Activated CD4-positive, alpha-beta T cell treated with anti-CD3 and anti-CD28 coated beads for 36 hours (primary cell): ENCODE measurements at regions not wholly inside any gene's neighbourhood (a gene's known extent, or its start where the extent isn't known, plus 50 kb on each side); places are given as distances from the start of the nearest gene placed in this dataset.
"Not testable (repeated sequence)": the region's sequence is repeated elsewhere in the genome, so short reads cannot be mapped to it uniquely, and the experiment has no call there.

ENCODE experiments used
- ATAC-seq: fragments of 200-7000 bp; cut with Tn5 transposase; one replicate; pipeline ENCODE4 v1.10.0; 2021; ENCODE audit warnings: mild to moderate bottlenecking, moderate library complexity
- CTCF ChIA-PET: fragments of 350-600 bp; sonication (Branson Sonifier 250); formaldehyde crosslinking; loops from one replicate; lab custom pipeline; 2021; ENCODE audit warnings: antibody characterized with exemption; lab: Charles Lee
- POLR2A ChIA-PET: fragments of 350-600 bp; sonication (Branson Sonifier 250); formaldehyde crosslinking; loops from one replicate; lab custom pipeline; 2021; ENCODE audit warnings: antibody characterized with exemption, inconsistent platforms; lab: Charles Lee
- DNase-seq: peaks from one replicate; pipeline ENCODE4 v3.0.0-alpha.2; 2020
- H3K27ac Mint-ChIP-seq: one replicate; pipeline ENCODE4 v1.8.0; 2021; ENCODE audit warnings: mixed read lengths
- H3K27me3 Mint-ChIP-seq: one replicate; pipeline ENCODE4 v1.8.0; 2021; ENCODE audit warnings: mixed read lengths
- H3K36me3 Mint-ChIP-seq: one replicate; pipeline ENCODE4 v1.8.0; 2021; ENCODE audit warnings: low read depth, mixed read lengths
- H3K4me1 Mint-ChIP-seq: one replicate; pipeline ENCODE4 v1.8.0; 2021; ENCODE audit warnings: mixed read lengths
- H3K4me3 Mint-ChIP-seq: one replicate; pipeline ENCODE4 v1.8.0; 2021; ENCODE audit warnings: mild to moderate bottlenecking, moderate library complexity, mixed read lengths
- H3K9me3 Mint-ChIP-seq: one replicate; pipeline ENCODE4 v1.8.0; 2021; ENCODE audit warnings: low read depth, mixed read lengths
- intact Hi-C, 2 experiments: fragments of 100-400 bp; cut with DNase I in 1 of 2; cut with micrococcal nuclease in 1 of 2; formaldehyde crosslinking; loops; one replicate each; pipeline versions ENCODE4 v1.14.2 to v1.15.1; 2022 to 2024; cut with DNase I, micrococcal nuclease

DNA sequence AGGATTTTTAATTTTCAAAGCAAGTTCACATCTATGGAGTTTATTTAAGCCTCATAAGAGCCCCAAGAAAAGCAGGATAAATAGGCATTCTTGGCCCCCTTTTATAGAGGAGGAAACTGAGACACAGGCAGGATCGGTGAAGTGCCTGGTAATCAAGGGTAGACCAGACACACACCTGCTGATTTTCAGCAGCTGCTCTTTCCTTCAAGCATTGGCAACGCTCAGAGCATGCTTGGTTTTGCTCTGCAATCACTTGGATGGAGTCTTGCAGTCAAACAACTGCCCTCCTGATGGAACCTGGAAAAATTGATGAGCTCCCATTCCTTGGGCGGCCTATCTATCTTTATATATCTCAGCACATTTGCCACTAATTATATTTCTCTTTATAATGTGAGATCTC, 478.9 kb upstream of the CAMK1G start:
- Mint-ChIP-seq H3K9me3 (no peaks in the 10 kb centered on the region), H3K4me3 (no peak overlapping the region), H3K36me3 (no peaks in the 10 kb centered on the region), H3K27ac (no peak overlapping the region), H3K4me1 (no peaks in the 10 kb centered on the region), H3K27me3 (peaks cover 4% of the 10 kb centered on the region)
- no peak for ATAC-seq
- ChIA-PET CTCF (no interaction called here), POLR2A (no interaction called here)
- DNase-seq, result no peak
- intact Hi-C loops, result no loop called here

DNA sequence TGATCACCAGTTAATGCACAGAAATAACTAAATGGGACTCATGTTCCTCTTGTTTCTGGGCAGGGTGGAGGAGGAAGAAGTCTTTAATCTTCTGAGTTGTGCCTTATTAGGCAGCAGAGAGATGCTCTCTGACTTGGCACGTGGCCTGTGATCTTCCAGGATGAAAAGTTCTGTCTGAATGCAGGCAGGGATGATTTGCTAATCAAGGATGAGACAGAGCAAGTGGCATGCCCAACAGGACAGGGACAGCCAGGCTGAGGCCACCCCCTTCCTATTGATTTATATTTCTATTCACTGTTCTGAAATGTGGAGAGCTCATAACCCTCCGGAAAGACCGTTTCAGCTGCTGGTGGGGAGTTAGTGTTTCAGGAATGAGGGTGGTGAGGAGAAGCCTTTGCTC, 477.8 kb upstream of the CAMK1G start:
- intact Hi-C loops, result no loop called here

DNA sequence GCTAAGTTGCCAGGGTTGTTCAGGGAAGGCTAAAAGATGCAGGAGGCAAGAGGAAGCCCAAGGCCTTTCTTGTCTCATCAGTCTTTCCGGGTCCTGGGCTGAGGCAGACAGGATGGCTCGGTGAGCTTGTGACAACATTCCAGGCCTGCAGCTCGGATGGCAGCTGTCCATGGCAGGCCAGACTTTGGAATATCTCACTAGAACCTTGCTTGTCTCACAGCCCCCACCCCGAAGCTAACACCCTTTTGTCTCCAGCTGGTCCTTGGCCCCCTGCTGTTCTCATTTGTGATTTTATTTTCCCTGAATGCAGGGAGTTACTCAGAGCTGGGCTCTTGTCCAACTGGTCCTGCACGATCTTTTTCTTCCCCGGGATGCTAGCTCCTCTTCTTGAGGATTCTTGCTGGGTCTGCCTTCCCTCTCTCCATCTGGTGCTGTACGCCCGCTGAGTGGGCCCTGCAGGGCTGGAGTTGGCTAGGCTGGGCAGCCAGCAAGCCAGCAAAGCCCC, 477.2 kb upstream of the CAMK1G start:
- Mint-ChIP-seq H3K4me1 (no peaks in the 10 kb centered on the region), H3K27me3 (peaks cover 6% of the 10 kb centered on the region), H3K27ac (no peak overlapping the region), H3K4me3 (no peak overlapping the region), H3K9me3 (no peaks in the 10 kb centered on the region), H3K36me3 (no peaks in the 10 kb centered on the region)
- intact Hi-C loops, result no loop called here
- POLR2A ChIA-PET, result no interaction called here
- DNase-seq (no peak), ATAC-seq (no peak)
- CTCF ChIA-PET, result no interaction called here

More for the DNA sequence above, 477.8 kb upstream of the CAMK1G start:
- H3K4me1 Mint-ChIP-seq, result no peaks in the 10 kb centered on the region
- DNase-seq, result no peak
- CTCF ChIA-PET, result no interaction called here
- no peak overlapping the region for H3K27ac Mint-ChIP-seq
- no peak for ATAC-seq
- POLR2A ChIA-PET, result no interaction called here
- no peaks in the 10 kb centered on the region for H3K36me3 Mint-ChIP-seq
- no peaks in the 10 kb centered on the region for H3K9me3 Mint-ChIP-seq
- no peak overlapping the region for H3K4me3 Mint-ChIP-seq
- peaks cover 4% of the 10 kb centered on the region for H3K27me3 Mint-ChIP-seq

DNA sequence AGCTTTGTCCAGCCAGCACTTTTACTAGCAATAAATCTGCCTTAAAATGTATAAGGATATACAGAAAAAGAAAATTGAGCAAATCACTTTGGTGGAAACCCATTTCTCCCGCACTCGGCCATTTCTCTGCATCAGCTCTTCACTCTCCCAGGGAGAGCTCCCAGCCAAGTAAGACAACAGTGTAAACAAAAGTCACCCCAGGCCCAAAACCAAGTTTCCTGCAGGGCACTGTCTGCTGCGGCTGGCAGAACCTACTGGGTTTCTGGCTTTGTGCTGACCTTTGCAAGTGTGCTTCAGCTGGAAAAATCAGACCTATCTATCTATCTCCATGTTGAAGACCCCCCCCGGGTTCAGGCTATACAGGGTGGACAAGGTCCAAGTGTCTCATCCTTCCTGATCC, 476.7 kb upstream of the CAMK1G start:
- POLR2A ChIA-PET, result no interaction called here
- no peak for DNase-seq
- Mint-ChIP-seq H3K27ac (no peak overlapping the region), H3K36me3 (no peaks in the 10 kb centered on the region), H3K27me3 (peaks cover 5% of the 10 kb centered on the region), H3K4me3 (no peak overlapping the region), H3K4me1 (no peaks in the 10 kb centered on the region), H3K9me3 (no peaks in the 10 kb centered on the region)
- intact Hi-C loops, result no loop called here
- no peak for ATAC-seq
- CTCF ChIA-PET, result no interaction called here

DNA sequence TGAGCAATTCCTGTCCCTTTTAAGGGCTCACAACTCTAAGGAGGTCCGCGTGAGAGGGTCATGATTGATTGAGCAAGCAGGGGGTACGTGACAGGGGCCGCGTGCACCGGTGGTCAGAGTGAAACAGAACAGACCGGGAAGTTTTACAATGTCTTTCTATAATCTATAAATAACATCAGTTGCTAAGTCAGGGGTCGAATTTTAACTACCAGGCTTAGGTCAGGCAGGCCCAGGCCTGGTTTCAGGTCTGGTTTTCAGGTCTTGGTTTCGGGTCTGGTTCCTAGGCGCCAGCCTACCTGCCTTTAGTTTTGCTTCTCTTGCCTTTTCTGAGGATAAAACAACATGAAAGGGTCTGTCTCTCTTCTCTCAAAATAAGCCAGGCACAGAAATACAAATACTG, 476.0 kb upstream of the CAMK1G start:
- ATAC-seq, result no peak
- no peak for DNase-seq
- ChIA-PET CTCF (no interaction called here), POLR2A (no interaction called here)
- no peak overlapping the region for H3K4me3 Mint-ChIP-seq
- H3K27me3 Mint-ChIP-seq, result peaks cover 5% of the 10 kb centered on the region
- H3K36me3 Mint-ChIP-seq, result no peaks in the 10 kb centered on the region
- no peaks in the 10 kb centered on the region for H3K4me1 Mint-ChIP-seq
- H3K9me3 Mint-ChIP-seq, result no peaks in the 10 kb centered on the region
- no peak overlapping the region for H3K27ac Mint-ChIP-seq
- intact Hi-C loops, result no loop called here

DNA sequence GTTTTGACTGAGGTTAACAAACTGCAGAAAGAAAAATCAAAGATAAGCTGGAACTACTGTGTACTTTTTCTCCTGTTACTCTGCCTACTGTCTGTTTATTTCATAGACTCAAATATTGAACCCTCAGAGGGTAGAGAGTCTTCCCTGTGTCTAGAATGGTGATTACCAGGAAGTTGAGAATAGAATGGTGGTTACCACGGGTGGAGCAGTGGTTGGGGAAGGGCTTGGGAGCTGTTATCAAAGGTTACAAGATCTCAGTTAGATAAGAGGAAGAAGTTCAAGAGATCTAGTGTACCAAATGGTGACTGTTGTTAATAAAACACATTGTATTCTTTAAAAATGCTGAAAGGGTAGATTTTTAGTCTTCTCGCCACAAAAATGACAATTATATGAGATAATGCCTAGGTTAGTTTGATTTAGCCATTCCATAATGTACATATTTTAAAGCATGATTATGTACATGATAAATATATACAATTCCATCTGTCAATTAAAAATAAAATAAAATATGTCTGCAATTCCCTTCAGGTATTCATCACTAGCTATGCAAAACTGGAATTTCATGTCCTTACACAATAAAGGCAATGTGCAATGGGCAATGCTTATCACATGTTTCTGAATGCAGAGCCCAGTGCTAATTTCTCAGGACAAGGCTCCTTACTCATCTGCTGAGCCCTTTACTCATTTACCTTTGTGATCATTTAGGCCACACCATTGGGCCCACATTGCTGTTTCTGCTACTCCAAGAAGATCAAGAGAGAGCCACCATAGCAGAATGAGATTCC, 474.3 kb upstream of the CAMK1G start:
- intact Hi-C loops, result no loop called here
- no peak for DNase-seq
- ChIA-PET POLR2A (no interaction called here), CTCF (interaction anchor here (1.5 kb wide), 1 partner anchor 386 kb away, joined by 4 read pairs; no protein-coding TSS in a partner anchor)
- Mint-ChIP-seq H3K27me3 (peaks cover 5% of the 10 kb centered on the region), H3K9me3 (no peaks in the 10 kb centered on the region), H3K4me3 (no peak overlapping the region), H3K27ac (no peak overlapping the region), H3K36me3 (no peaks in the 10 kb centered on the region), H3K4me1 (no peaks in the 10 kb centered on the region)
- no peak for ATAC-seq

DNA sequence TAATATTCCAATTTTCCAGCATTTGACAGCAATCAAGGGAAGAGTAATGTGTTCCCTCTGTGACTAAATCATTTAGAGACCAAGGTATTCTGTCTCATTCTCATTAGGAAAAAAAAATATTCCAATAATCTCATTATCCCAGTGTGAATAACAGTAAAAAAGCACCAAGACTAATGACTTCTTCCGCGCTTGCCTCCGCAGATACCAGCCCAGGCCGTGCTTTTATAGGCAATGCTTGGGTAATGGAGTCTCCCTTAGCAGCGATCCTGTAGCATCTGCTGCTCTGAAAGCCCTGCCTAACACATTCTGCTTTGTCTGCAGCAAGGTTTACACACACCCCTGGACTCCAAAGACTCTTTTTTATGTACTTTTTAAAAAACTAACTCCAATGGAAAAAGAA, 470.0 kb upstream of the CAMK1G start:
- Mint-ChIP-seq H3K36me3 (no peaks in the 10 kb centered on the region), H3K27me3 (peaks cover 8% of the 10 kb centered on the region), H3K4me1 (no peaks in the 10 kb centered on the region), H3K4me3 (no peak overlapping the region), H3K9me3 (no peaks in the 10 kb centered on the region), H3K27ac (no peak overlapping the region)
- intact Hi-C loops, result no loop called here
- ChIA-PET CTCF (no interaction called here), POLR2A (no interaction called here)
- ATAC-seq (no peak), DNase-seq (no peak)

DNA sequence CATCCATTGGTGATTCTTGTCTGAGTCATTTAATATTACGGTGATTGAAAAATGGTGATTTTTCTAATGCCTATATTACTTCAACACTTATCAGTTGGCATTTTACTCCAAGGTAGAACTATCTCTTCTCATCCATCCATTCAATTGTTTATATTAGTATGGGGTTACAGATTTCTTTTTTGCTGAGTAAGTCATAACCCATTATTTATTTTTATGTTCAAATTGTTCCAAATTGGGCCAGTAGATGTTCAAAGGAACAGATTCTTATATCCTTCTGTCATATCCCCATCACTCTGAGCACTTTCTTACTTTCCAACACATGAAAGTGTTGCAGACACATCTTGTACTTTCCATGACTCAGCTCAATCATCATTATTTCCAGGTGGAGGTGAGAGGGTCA, 466.8 kb upstream of the CAMK1G start:
- Mint-ChIP-seq H3K4me1 (no peaks in the 10 kb centered on the region), H3K36me3 (no peaks in the 10 kb centered on the region), H3K27me3 (peaks cover 8% of the 10 kb centered on the region), H3K4me3 (no peak overlapping the region), H3K27ac (no peak overlapping the region), H3K9me3 (no peaks in the 10 kb centered on the region)
- ChIA-PET POLR2A (no interaction called here), CTCF (no interaction called here)
- DNase-seq (no peak), ATAC-seq (no peak)
- intact Hi-C loops, result no loop called here

DNA sequence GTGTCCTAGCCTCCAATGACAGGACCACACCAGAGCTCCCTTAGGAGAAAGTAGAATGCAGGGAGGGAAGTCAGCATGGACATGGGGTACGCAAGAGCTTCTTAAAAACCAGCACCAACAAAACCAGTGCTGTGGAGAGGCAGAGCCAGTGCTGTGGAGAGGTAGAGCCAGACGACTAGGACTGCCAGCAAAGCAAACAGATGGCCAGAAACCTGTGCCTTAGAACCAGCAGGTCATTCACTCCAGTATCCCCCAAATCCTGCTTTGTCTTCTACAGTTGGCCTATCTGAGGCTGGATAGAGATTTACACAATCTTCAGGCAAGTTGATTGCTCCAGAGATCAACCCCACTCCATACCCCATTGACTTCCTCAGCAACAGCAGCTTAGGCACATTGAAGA, 459.9 kb upstream of the CAMK1G start:
- no peaks in the 10 kb centered on the region for H3K9me3 Mint-ChIP-seq
- CTCF ChIA-PET, result interaction anchor here (0.6 kb wide), 1 partner anchor 425 kb away, joined by 3 read pairs; no protein-coding TSS in a partner anchor
- H3K27me3 Mint-ChIP-seq, result peaks cover 15% of the 10 kb centered on the region
- no peaks in the 10 kb centered on the region for H3K4me1 Mint-ChIP-seq
- POLR2A ChIA-PET, result no interaction called here
- intact Hi-C loops, result no loop called here
- H3K27ac Mint-ChIP-seq, result no peak overlapping the region
- no peak overlapping the region for H3K4me3 Mint-ChIP-seq
- no peaks in the 10 kb centered on the region for H3K36me3 Mint-ChIP-seq
- no peak for DNase-seq
- ATAC-seq, result no peak

DNA sequence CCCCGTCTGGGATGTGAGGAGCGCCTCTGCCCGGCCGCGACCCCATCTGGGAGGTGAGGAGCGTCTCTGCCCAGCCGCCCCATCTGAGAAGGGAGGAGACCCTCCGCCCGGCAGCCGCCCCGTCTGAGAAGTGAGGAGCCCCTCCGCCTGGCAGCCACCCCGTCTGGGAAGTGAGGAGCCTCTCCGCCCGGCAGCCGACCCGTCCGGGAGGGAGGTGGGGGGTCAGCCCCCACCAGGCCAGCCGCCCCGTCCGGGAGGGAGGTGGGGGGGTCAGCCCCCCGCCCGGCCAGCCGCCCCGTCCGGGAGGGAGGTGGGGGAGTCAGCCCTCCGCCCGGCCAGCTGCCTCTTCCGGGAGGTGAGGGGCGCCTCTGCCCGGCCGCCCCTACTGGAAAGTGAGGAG, 454.4 kb upstream of the CAMK1G start:
- CTCF ChIA-PET, H3K4me3 Mint-ChIP-seq, H3K9me3 Mint-ChIP-seq: not testable (repeated sequence)

DNA sequence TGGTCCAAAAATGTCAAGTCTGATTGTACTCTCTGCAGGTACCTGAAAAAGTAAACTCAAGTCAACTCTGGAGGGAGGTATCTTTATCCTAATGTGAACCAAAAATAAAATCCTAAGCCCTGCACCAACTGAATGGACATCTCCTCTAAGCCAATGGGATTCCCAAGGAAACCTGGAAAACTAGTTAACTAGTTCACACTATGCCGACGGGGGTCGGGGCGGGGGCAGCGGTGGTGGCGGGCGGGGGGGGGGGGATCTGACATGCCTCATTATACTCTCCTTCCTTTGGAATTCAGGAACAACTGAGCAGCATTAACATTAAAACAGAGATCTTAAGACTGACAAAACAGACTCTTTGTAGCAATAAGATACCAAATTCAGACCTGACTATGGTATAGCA, 452.6 kb upstream of the CAMK1G start:
- ChIA-PET CTCF (no interaction called here), POLR2A (no interaction called here)
- Mint-ChIP-seq H3K4me1 (no peaks in the 10 kb centered on the region), H3K9me3 (peaks cover 6% of the 10 kb centered on the region), H3K36me3 (no peaks in the 10 kb centered on the region), H3K4me3 (no peak overlapping the region), H3K27me3 (peaks cover 4% of the 10 kb centered on the region), H3K27ac (no peak overlapping the region)
- ATAC-seq (no peak), DNase-seq (no peak)
- intact Hi-C loops, result no loop called here

More for the DNA sequence above, 454.4 kb upstream of the CAMK1G start:
- H3K27ac Mint-ChIP-seq, DNase-seq, POLR2A ChIA-PET, ATAC-seq, H3K36me3 Mint-ChIP-seq, H3K27me3 Mint-ChIP-seq, intact Hi-C loops, H3K4me1 Mint-ChIP-seq: not testable (repeated sequence)

DNA sequence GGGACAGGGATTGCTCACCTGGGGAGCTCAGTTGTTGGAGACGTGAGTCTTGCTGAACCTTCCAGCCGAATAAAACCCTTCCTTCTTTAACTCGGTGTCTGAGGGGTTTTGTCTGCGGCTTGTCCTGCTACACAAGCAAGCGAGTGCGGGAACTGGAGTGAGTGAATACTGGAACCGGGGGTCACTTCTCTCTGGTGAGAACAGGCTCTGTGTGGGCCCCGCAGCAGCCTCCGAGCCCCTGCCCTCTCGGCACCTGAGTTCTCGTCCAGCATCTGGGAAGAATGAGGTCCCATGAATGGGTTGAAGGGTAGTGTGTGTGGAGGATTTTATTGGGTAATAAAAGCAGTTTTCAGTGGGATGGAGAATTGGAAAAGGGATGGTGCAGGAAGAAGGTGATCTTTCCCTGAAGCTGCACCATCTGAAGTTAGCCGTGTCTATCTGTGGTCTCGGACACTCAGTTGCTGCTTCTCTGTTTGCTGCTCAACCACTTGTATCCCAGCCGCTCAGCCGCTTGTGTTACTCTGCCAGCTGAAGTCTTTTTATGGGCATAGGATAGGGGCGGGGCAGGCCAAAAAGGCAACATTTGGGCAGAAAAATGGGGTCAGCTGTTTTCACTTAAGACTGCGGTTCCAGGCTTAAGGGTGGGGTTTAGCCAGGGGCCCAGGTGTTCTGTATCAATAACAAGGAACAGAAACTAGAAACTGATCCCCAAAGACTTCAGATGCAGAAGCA, 450.6 kb upstream of the CAMK1G start:
- H3K27ac Mint-ChIP-seq, result no peak overlapping the region
- ATAC-seq (no peak), DNase-seq (no peak)
- H3K4me3 Mint-ChIP-seq, result no peak overlapping the region
- intact Hi-C loops, result no loop called here
- no peaks in the 10 kb centered on the region for H3K36me3 Mint-ChIP-seq
- H3K4me1 Mint-ChIP-seq, result no peaks in the 10 kb centered on the region
- POLR2A ChIA-PET, result no interaction called here
- H3K9me3 Mint-ChIP-seq, result peaks cover 6% of the 10 kb centered on the region
- CTCF ChIA-PET, result no interaction called here
- H3K27me3 Mint-ChIP-seq, result peaks cover 2% of the 10 kb centered on the region
